Astrocyte of the hippocampus (primary cell): ENCODE measurements at regions not wholly inside any gene's neighbourhood (a gene's known extent, or its start where the extent isn't known, plus 50 kb on each side); places are given as distances from the start of the nearest gene placed in this dataset.
"Not testable (repeated sequence)": the region's sequence is repeated elsewhere in the genome, so short reads cannot be mapped to it uniquely, and the experiment has no call there.

Source experiments
- DNase-seq: peaks from one replicate; pipeline ENCODE4 v3.0.0; 2011; ENCODE audit warnings: low read depth, low spot score

DNA sequence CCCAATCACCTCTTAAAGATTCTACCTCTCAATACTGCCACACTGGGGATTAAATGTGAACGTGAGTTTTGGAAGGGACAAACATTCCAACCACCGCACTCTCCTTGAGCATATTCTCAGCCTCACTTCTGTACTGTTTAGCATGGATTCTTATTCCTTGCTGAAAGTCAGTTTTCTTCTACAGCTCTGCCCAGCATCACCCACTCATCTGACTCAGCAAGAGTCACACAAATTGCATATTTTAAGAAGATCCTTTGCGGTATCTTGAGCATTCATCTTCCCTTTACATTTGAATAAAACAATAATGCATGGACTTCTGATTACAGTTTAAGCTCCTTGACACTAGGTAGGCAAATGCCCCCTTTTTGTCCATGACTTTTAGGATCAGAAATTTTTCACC, 251.6 kb upstream of the MKLN1 start:
- DNase-seq, result peak; percentile 59

DNA sequence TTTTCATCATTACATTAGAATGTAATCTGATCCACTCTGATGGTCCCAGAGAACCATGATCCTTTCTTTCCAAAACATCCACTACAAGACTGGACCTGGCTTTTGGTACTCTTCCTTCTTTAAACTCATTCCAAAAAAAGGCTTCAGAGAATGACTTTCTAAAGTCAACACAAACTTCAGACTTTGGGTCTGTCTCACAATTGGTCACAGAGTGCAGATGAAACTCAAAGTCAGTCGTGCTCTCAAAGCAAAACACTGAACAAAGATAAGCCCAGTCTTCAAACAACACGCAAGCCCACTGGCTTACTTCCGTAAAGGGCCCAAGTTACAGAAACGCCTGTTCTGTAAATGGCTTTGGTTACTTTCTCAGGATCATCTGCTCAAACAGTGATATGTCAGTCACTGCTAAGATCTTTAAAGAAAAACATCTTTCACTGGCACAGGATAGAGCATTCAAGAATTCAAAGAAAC, 250.9 kb upstream of the MKLN1 start:
- peak; percentile 31 for DNase-seq

DNA sequence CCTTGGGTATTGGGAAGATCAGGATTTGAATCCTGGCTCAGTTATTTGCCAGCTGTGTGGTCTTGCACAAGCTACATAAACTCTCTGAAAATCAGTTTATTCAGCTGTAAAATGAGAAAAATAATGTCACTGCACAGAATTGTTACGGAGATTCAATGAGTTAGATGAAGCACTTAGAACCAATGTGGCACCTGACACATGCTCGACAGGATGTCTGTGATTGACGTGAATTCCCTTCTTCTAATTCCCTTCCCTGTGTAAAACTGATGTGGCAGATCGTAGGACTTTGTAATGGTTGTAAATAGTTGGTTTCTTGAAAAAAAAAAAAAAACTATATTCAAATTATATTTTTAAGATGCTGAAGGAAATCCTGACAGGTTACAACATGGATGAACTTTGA, 249.9 kb upstream of the MKLN1 start:
- DNase-seq, result no peak

DNA sequence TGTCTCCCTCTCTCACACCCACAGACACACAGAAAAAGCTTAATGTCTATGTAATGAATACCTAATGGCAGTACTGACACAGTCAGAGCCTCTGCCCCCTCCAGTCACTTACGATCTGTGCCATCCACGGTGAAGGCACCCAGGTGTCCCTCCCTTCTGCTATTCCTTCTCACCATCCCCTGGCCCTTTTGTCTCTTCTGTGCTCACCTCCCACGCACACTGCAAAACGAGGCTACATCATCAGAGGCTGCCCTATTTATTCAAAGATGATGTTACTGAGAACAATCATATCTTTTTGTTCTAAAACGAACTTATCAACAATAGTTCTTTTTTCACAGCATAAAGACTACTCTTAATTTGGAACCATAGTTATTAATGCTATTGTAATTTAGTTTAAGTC, 246.9 kb upstream of the MKLN1 start:
- no peak for DNase-seq

DNA sequence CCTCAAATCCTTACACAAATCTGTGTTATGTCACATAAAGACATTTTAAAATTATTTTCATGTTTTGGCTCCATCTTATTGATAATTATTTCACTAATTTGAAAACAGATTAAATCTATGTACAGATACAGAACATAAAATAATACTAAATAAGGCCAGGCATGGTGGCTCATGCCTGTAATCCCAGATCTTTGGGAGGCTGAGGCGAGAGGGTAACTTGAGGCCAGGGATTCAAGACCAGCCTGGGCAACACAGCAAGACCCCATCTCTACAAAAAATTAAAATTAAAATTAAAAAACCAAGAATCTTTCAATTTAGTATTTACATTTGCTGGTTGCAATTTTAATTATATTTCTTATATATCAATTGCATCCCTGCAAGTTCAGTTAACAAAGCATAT, 246.4 kb upstream of the MKLN1 start:
- no peak for DNase-seq

DNA sequence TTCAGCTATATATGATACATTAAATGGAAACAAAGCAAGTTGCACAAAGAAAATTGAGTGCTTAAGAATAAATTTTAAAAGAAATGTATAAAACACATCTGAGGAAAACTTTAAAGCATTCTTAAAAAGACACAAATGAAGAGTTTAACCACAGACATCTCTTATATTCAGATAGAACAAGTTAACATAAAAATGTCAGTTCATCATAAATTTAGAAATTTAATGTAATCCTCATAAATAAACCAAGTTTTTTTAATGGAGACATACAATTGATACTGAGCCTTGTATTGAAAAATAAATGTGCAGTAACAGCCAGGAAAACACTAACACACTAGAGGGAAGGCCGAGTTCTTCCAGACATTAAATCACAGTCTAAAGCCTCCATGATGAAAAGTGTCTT, 243.9 kb upstream of the MKLN1 start:
- no peak for DNase-seq

DNA sequence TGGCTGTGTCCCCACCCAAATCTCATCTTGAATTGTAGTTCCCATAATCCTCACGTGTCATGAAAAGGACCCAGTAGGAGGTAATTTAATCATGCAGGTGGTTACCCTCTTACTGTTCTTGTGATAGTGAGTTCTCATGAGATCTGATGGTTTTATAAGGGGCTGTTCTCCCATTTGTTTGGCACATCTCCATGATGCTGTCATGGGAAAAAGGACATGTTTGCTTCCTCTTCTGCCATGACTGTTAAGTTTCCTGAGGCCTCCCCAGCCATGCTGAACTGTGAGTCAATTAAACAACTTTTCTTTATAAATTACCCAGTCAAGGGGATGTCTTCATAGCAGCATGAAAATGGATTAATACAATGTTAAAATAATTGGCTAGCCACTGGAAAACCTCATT, 243.3 kb upstream of the MKLN1 start:
- DNase-seq, result not testable (repeated sequence)

DNA sequence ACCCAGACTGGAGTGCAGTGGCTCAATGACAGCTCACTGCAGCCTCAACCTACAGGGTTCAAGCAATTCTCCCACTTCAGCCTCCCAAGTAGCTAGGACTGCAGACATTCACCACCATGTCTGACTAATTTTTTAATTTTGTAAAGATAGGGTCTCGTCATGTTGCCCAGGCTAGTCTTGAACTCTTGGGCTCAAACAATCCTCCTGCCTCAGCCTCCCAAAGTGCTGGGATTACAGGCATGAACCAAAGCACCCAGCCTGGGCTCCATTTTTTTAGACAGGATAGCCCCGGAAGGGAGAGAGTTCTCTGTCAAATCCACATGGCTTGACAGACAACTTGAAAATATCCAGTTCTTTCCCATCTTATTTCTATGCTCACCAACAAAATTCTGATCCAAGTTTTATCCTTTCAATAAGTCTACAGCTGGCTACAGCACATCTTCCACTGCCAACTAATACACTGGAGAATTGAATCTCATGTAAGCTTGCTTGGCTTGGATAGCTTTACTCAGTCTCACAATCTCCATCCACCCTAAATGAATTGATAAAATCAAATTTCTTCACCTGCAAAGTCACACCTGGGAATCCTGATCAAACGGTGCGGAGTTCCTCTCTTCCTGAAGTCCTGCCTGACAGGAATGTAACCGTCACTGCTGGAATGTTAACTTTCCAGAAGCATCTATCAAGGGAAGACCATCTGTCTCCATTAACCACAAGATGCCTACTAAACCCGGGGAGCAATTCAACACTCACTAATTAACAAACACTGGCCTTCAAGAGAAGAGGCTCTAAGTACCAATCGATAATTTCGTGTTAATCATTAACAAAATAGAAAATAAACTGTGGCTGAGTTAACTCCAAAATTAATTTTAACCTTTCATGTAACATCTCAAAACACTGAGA, 239.7 kb upstream of the MKLN1 start:
- DNase-seq, result no peak

DNA sequence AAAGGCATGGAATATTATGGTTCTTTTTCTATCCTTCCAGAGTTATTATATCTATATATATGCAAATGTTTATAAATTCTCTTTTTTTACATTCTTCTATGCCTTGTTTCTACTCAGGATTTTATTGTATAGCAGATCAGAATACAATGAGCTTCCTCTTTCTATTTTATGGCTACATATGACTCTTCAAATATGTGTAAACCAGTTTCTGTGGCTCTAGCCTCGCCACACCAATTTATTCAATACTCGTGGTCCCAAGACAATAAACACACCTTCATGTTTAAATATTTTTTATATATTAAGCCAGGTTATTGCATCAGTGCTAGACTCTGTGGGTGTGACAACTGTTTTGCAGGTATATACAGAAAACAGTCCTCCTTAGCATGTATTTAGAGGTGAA, 237.5 kb upstream of the MKLN1 start:
- no peak for DNase-seq

DNA sequence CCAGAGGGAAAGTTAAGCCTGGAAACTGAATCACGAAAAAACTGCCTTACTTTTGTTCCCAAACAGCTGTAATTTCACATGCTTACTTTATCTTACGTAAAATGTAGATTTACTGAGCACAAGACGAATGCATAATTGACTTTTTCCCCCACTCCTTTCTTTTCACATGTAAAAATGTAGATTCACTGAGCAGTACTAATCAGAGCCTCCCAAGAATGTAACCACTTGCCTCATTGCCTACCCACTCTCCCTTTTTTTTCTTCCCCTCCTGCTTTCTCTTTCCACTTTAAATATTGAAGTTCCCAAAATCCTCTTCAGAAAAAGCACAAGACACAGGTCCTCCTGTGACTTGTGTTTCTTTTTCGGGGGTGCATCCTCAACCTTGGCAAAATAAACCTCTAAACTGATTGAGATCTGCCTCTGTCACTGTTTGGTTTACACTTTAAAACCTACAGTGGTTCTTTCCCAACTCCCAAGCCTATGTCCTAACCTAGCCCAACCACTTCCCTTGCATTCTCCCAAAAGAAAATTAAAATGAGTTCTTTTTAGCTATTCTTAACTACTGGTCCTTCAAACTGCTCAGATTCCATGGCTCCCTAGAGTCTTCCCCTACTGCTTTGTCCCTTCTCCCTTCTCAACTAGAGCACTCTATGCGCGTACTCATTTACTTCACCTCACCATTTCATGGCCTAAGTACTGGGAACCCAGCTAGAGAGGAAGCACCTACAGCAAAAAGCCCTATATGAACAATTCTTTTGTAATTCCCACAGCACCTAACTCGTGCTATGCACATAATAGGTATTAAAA, 236.6 kb upstream of the MKLN1 start:
- peak; percentile 44 for DNase-seq

DNA sequence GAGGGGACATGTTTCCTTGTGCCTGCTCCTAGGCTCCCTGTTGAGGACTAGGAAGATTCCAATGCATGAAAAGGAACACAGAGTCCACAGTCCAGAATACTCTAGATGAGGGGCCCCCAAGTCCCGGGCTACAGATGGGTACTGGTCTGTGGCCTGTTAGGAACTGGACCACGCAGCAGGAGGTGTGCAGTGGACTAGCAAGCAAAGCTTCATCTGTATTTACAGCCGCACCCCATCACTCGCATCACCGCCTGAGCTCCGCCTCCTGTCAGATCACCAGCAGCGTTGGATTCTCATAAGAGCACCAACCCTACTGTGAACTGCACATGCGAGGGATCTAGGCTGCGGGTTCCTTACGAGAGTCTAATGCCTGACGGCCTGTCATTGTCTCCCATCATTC, 233.0 kb upstream of the MKLN1 start:
- no peak for DNase-seq

DNA sequence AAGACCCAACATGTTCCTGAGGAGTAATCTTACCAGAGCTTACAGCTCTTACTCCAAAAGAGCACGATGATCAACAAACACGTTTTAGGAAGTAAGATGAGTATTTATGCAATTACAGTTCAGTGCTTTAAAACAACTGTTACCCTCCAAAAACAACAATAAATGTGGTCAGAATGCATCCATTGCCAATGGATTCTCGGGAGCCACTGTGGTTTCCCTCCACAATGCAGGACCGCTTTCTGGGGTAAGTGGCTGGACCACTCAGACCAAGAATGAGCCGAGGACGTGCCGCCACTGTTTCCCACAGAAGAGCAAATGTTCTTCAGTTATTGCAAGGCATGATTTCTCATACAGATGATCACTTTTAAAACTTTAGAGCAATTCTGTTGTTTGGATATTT, 232.3 kb upstream of the MKLN1 start:
- DNase-seq, result peak; percentile 74

DNA sequence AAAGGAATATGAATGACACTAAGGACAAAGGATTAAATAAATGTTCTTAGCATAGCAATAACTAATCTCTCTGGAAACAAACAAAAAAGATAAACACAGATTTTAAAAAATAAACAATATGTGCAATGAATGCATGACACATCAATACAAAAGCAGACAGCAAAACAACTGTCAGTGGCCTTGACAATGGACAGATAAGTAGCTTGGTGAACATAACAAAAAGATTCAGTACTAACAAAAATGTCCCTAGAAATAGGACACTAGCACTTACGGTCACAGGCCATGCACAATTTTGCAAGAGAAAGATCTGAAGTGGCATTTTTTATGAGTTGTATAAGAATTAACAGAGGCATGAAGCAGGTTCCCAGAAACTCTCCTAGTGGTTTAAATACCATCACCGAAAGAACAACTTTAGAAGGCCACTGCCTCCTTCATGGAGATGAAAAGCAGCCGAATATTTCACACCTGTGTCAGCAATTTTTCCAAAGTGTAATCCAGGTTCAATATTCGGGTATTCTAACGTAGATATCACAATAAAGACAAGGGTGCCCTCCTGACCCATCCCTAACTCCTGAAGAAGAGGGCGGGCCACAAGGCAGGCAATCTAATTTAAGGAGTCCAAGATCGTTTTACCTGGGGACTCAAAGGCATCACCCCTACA, 231.3 kb upstream of the MKLN1 start:
- no peak for DNase-seq

DNA sequence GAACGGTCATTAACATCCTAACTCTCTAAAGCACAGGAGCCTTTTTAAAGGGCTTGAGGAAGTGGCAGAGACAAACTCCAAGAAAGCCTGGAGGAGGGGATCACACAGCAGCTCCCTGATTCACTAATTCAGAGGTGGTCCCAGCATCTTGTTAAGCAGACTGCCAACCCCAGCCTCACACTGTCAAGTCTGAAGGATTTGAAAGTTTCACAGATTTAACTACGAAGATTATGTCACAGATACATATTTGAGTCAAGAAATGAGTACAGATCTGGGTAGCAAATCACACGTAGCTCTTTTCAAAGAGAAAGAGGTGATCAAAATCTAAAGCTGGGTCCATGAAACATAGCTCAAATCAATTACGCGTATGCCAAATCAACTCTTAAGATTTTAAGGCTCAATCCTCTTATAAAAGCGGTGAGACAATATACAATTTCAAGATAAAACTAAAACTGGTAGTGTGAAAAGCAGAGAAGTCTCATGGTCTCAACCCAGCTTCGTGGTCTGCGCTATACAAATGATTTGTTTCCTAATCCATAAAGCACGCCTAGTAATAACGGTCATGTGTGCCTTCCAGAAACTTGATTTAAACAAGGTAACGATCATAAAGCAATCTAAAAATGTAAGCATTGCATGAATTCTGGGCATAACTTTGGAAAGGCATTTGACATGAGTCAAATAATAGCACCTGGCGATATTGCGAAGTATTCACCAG, 229.9 kb upstream of the MKLN1 start:
- no peak for DNase-seq

DNA sequence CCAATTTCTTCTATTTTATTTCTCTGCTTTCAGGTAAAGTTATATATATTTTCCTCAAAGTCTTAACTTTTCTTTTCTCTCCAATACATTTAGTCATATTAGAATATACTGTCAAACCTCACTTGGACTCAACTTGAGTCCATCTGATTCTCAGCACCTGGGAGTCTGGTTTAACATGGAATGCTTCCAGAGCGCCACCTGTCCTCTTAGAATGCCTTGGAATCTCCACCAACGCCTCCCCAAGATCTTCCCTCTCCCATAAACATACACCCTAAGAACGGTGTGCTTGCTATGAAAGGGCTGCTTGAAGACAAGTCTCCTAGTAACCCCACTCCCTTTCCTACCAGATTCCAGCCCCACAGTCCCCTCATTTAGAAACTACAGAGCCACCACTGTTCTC, 229.1 kb upstream of the MKLN1 start:
- DNase-seq, result no peak

DNA sequence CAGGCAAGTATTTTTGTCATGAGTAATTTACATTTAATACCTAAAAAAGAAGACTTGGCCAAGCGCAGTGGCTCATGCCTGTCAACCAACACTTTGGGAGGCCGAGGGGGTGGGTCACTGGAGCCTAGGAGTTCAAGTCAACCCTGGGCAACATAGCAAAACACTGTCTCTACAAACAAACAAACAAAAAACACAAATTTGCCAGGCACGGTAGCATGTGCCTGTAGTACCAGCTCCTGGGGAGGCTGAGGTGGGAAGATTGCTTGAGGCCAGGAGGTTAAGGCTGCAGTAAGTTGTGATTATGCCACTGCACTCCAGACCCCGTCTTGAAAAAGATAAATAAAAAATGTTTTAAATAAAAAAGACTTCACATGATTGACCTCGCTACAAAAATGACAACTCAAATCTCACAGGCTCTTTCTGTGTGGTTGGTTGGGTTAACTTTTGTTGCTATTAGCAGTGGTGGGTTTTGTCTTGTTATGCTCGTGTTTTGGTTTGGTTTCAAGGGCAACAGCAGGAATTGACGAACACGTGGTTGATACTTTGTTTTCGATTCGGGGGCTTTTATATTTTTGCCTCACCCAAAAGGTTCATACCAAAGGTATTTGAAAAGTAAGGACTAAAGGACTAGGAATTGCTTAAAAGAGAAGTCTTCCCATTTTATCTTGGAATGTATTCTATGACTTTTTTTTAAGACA, 227.2 kb upstream of the MKLN1 start:
- no peak for DNase-seq

DNA sequence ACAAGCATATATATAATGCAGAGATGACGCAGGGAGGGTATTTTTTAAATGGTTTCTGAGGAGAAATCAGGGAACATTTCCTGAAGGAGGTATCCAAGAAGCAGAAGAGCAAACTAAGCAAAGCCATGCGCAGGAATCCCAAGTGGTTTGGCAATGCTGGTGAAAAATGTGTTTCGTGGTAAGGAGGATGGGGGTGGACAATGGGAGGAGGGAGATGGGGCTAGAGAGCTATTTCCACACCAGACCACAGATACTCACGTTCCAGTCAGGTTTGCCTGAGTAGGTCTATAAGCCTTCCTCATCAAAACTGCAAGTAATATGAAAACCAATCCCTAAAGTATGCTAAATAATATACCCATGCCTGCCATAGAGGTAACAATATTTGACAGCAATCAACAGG, 223.7 kb upstream of the MKLN1 start:
- DNase-seq, result peak; percentile 87

DNA sequence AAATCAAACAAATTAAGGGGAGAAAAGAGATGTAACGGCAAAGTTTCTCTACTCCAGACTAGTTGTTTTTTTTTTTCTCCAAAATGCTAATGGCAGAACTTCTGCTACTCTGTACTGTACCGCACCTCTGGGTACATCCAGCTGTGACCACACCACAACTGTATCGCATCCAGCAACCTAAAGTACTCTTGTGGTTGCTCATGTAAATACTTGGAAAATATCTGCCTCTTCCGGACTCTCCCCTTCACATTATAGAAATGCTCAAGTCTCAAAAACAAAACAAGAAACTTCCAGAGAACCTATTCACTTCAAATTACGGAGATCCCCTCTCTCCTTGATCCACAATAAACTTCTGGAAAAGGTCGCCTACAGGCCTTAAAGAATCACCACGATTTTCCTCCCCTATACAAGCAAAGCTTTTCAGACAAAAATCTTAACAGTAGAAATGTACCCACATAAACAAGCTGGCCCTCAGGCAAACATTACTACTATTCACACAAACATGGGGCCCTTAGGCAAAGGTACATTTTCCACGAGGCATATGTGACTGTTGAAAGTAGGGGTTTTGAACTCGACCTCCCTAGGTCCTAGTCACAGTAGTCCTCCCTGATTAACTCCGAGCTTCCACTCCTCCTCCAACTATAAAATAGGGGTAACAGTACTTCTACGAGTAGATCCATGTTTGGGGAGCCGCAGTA, 222.9 kb upstream of the MKLN1 start:
- DNase-seq, result peak; percentile 13

DNA sequence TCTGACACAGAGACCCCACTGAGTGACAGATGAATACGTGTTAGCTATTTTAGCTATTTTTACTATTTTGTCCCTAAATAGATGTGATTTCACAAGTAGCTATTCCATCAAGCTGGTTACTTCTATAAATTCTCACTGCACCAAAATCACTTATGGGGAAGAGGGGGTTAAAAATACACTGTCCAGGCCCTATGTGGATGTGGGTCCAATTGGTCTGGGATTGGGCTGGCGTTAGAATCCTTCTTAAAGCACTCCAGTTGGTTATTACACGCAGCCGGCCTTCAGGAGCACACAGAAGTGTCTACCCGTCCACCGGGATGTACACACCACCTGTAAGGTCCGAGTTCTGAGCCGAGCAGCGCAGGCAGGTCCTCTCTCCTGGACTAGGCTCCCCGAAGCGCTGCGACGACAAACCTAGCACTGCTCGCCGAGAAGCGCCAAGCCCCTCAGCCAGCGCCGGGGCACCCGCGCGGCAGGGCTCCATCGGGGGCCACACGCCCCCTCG, 222.3 kb upstream of the MKLN1 start:
- DNase-seq, result no peak
